ENCODE measurements at regions not wholly inside any gene's neighbourhood (a gene's known extent, or its start where the extent isn't known, plus 50 kb on each side); places are given as distances from the start of the nearest gene placed in this dataset.

GRCh38 chr20:48102076-48102787 lies 317.0 kb upstream of the SULF2 start:
- intact Hi-C loops (cut with DNase I): no loop called here
- Histone ChIP-seq H3K9me3 (no peaks in the 10 kb centered on the region), H3K27ac (peak overlapping the region in 1 of 3 donors; percentile 21), H3K4me3 (no peak overlapping the region), H3K4me1 (peaks cover 0 to 8% (median 2%) of the 10 kb centered on the region in 4 donors), H3K36me3 (no peaks in the 10 kb centered on the region), H3K27me3 (no peaks in the 10 kb centered on the region)
- ATAC-seq (peak; percentile 75 to 93 (median 82)), DNase-seq (peak; percentile 26 to 73 (median 71))
- TF ChIP-seq POLR2A (IDR thresholded peaks at IDR 0.05): no peak
- no peak for TF ChIP-seq CTCF (IDR thresholded peaks at IDR 0.05)
- 51% methylated on average over 11 of the region's 11 CpGs for WGBS (ENCODE audit: insufficient coverage, low coverage, low lambda C conversion rate, missing lambda C conversion rate)

- Histone ChIP-seq H3K27ac (no peak overlapping the region), H3K36me3 (no peaks in the 10 kb centered on the region), H3K27me3 (no peaks in the 10 kb centered on the region), H3K4me3 (no peak overlapping the region), H3K4me1 (peaks cover 0 to 8% (median 2%) of the 10 kb centered on the region in 4 donors), H3K9me3 (no peaks in the 10 kb centered on the region)
- 61% methylated on average over 3 of the region's 3 CpGs for WGBS (ENCODE audit: insufficient coverage, low coverage, low lambda C conversion rate, missing lambda C conversion rate)
- intact Hi-C loops (cut with DNase I): no loop called here
- DNase-seq (no peak), ATAC-seq (no peak)
- no peak for TF ChIP-seq POLR2A (IDR thresholded peaks at IDR 0.05)
- no peak for TF ChIP-seq CTCF (IDR thresholded peaks at IDR 0.05)
Measured at GRCh38 chr20:48100483-48100882, 315.2 kb upstream of the SULF2 start.

- no peak for ATAC-seq
- H3K4me1 ChIP-seq: peaks cover 0 to 8% (median 2%) of the 10 kb centered on the region in 4 donors
- no peak overlapping the region for H3K27ac ChIP-seq
- intact Hi-C loops (cut with DNase I): no loop called here
- no peak overlapping the region for H3K4me3 ChIP-seq
- H3K9me3 ChIP-seq: no peaks in the 10 kb centered on the region
- H3K36me3 ChIP-seq: no peaks in the 10 kb centered on the region
- TF ChIP-seq POLR2A (IDR thresholded peaks at IDR 0.05): no peak
- TF ChIP-seq CTCF (IDR thresholded peaks at IDR 0.05): no peak
- WGBS (ENCODE audit: insufficient coverage, low coverage, low lambda C conversion rate, missing lambda C conversion rate): 44% methylated on average over 4 of the region's 4 CpGs
- DNase-seq: no peak
- no peaks in the 10 kb centered on the region for H3K27me3 ChIP-seq
Measured at GRCh38 chr20:48098866-48099265, 313.6 kb upstream of the SULF2 start.

GRCh38 chr20:48098099-48098498 lies 312.8 kb upstream of the SULF2 start:
- no peak for TF ChIP-seq POLR2A (IDR thresholded peaks at IDR 0.05)
- no peak for TF ChIP-seq CTCF (IDR thresholded peaks at IDR 0.05)
- intact Hi-C loops (cut with DNase I): no loop called here
- DNase-seq (no peak), ATAC-seq (no peak)
- Histone ChIP-seq H3K27me3 (no peaks in the 10 kb centered on the region), H3K27ac (no peak overlapping the region), H3K36me3 (no peaks in the 10 kb centered on the region), H3K9me3 (no peaks in the 10 kb centered on the region), H3K4me1 (peaks cover 0 to 7% (median 2%) of the 10 kb centered on the region in 4 donors), H3K4me3 (no peak overlapping the region)
- no CpG with 5 or more reads among the region's 2 CpGs for WGBS (ENCODE audit: insufficient coverage, low coverage, low lambda C conversion rate, missing lambda C conversion rate)

Data from right lobe of liver (tissue), 6 donors.